Hippocampal formation (tissue), 2 donors: ENCODE measurements at regions not wholly inside any gene's neighbourhood (a gene's known extent, or its start where the extent isn't known, plus 50 kb on each side); places are given as distances from the start of the nearest gene placed in this dataset.

Experiments
- DNase-seq, 2 donors: peaks; one replicate each; lab custom pipeline; 2025; lab: John Stamatoyannopoulos, UW

- no peak for DNase-seq
Observed at GRCh38 chr16:73531021-73531420, 483.1 kb upstream of the ZFHX3 start.

GRCh38 chr16:73530529-73530928 is 482.6 kb upstream of the ZFHX3 start:
- no peak for DNase-seq

GRCh38 chr16:73529303-73530012 is 481.5 kb upstream of the ZFHX3 start:
- DNase-seq: no peak

- no peak for DNase-seq
Observed at GRCh38 chr16:73527187-73527586, 479.3 kb upstream of the ZFHX3 start.

GRCh38 chr16:73526011-73526804 is 478.3 kb upstream of the ZFHX3 start:
- no peak for DNase-seq

- no peak for DNase-seq
Observed at GRCh38 chr16:73523209-73523608, 475.3 kb upstream of the ZFHX3 start.

GRCh38 chr16:73521499-73521898 is 473.6 kb upstream of the ZFHX3 start:
- DNase-seq: no peak

GRCh38 chr16:73515616-73516015 is 467.7 kb upstream of the ZFHX3 start:
- DNase-seq: no peak

- DNase-seq: no peak
Observed at GRCh38 chr16:73510852-73511251, 462.9 kb upstream of the ZFHX3 start.

GRCh38 chr16:73506568-73507056 is 458.7 kb upstream of the ZFHX3 start:
- DNase-seq: no peak

GRCh38 chr16:73505577-73505976 is 457.6 kb upstream of the ZFHX3 start:
- no peak for DNase-seq

- no peak for DNase-seq
Observed at GRCh38 chr16:73504591-73505575, 457.0 kb upstream of the ZFHX3 start.

- no peak for DNase-seq
Observed at GRCh38 chr16:73503093-73503492, 455.2 kb upstream of the ZFHX3 start.

GRCh38 chr16:73499276-73499675 is 451.3 kb upstream of the ZFHX3 start:
- DNase-seq: no peak

- no peak for DNase-seq
Observed at GRCh38 chr16:73485880-73486279, 438.0 kb upstream of the ZFHX3 start.

GRCh38 chr16:73483934-73484711 is 436.2 kb upstream of the ZFHX3 start:
- no peak for DNase-seq

- no peak for DNase-seq
Observed at GRCh38 chr16:73483076-73483791, 435.3 kb upstream of the ZFHX3 start.

- no peak for DNase-seq
Observed at GRCh38 chr16:73482310-73482709, 434.4 kb upstream of the ZFHX3 start.

GRCh38 chr16:73480381-73480780 is 432.5 kb upstream of the ZFHX3 start:
- no peak for DNase-seq

- no peak for DNase-seq
Observed at GRCh38 chr16:73473713-73474112, 425.8 kb upstream of the ZFHX3 start.

GRCh38 chr16:73464834-73465233 is 416.9 kb upstream of the ZFHX3 start:
- no peak for DNase-seq
